ENCODE measurements at regions not wholly inside any gene's neighbourhood (a gene's known extent, or its start where the extent isn't known, plus 50 kb on each side); places are given as distances from the start of the nearest gene placed in this dataset.

- TF ChIP-seq RAD21 (IDR thresholded peaks at IDR 0.05; ENCODE audit: low read depth) (no peak), NFIC (IDR thresholded peaks at IDR 0.05) (no peak), CEBPB (IDR thresholded peaks at IDR 0.05) (no peak)
These were observed 707.5 kb upstream of the ACTRT1 start for GRCh38 chrX:128759745-128760144.

- no peak for TF ChIP-seq CREB1 (IDR thresholded peaks at IDR 0.05; ENCODE audit: low read depth)
- TF ChIP-seq USF1 (IDR thresholded peaks at IDR 0.05) = no peak
- TF ChIP-seq EGR1 (IDR thresholded peaks at IDR 0.05) = no peak
- no peak for TF ChIP-seq YY1 (IDR thresholded peaks at IDR 0.05; ENCODE audit: low read depth)
- no peak for TF ChIP-seq FOXM1 (IDR thresholded peaks at IDR 0.05; ENCODE audit: borderline replicate concordance, low read depth)
- TF ChIP-seq CEBPB (IDR thresholded peaks at IDR 0.05) = no peak
These were observed 707.0 kb upstream of the ACTRT1 start for GRCh38 chrX:128759177-128759576.

- no peak for TF ChIP-seq EGR1 (IDR thresholded peaks at IDR 0.05)
- TF ChIP-seq FOXM1 (IDR thresholded peaks at IDR 0.05; ENCODE audit: borderline replicate concordance, low read depth) = no peak
- TF ChIP-seq TCF12 (IDR thresholded peaks at IDR 0.05; ENCODE audit: low read depth) = no peak
- TF ChIP-seq ZBTB7A (IDR thresholded peaks at IDR 0.05; ENCODE audit: low read depth) = no peak
- TF ChIP-seq USF1 (IDR thresholded peaks at IDR 0.05) = no peak
- no peak for TF ChIP-seq REST (IDR thresholded peaks at IDR 0.05; ENCODE audit: low read depth)
- no peak for TF ChIP-seq NFIC (IDR thresholded peaks at IDR 0.05)
- TF ChIP-seq TAF1 (IDR thresholded peaks at IDR 0.05; ENCODE audit: low read depth) = no peak
- TF ChIP-seq EP300 (IDR thresholded peaks at IDR 0.05; ENCODE audit: borderline replicate concordance) = no peak
- TF ChIP-seq CEBPB (IDR thresholded peaks at IDR 0.05) = no peak
- no peak for TF ChIP-seq TEAD4 (IDR thresholded peaks at IDR 0.05)
- no peak for TF ChIP-seq YY1 (IDR thresholded peaks at IDR 0.05; ENCODE audit: low read depth)
- TF ChIP-seq, protein P1, sequence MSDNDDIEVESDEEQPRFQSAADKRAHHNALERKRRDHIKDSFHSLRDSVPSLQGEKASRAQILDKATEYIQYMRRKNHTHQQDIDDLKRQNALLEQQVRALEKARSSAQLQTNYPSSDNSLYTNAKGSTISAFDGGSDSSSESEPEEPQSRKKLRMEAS (IDR thresholded peaks at IDR 0.05) = no peak
- no peak for TF ChIP-seq RAD21 (IDR thresholded peaks at IDR 0.05; ENCODE audit: low read depth)
- no peak for TF ChIP-seq CREB1 (IDR thresholded peaks at IDR 0.05; ENCODE audit: low read depth)
These were observed 701.9 kb upstream of the ACTRT1 start for GRCh38 chrX:128754130-128754529.

- TF ChIP-seq, protein P1 (IDR thresholded peaks at IDR 0.05) = no peak
- TF ChIP-seq RAD21 (IDR thresholded peaks at IDR 0.05; ENCODE audit: low read depth) (no peak), FOXM1 (IDR thresholded peaks at IDR 0.05; ENCODE audit: borderline replicate concordance, low read depth) (no peak), TEAD4 (IDR thresholded peaks at IDR 0.05) (no peak), EP300 (IDR thresholded peaks at IDR 0.05; ENCODE audit: borderline replicate concordance) (no peak), CREB1 (IDR thresholded peaks at IDR 0.05; ENCODE audit: low read depth) (no peak), ZBTB7A (IDR thresholded peaks at IDR 0.05; ENCODE audit: low read depth) (no peak), EGR1 (IDR thresholded peaks at IDR 0.05) (no peak), TAF1 (IDR thresholded peaks at IDR 0.05; ENCODE audit: low read depth) (no peak), REST (IDR thresholded peaks at IDR 0.05; ENCODE audit: low read depth) (no peak)
These were observed 687.3 kb upstream of the ACTRT1 start for GRCh38 chrX:128739539-128739938.

DNA sequence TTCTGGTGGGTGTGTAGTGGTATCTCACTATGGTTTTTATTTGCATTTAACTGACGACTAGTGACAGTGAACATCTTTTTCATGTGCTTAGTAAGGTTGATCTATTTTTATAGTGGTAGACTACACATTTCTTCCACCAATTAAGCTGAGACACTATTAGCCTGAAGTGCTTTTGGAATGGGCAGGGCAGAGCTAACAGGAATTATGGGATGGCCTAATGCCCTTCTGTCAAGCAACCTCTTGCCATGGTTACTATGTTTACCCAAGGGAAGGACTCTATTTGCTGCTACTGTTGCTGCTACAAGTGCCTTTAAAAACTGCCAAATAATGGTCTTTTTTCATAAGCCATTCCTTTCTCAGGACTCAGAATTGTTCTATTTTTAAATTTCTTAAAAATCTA is 676.7 kb upstream of the ACTRT1 start:
- TF ChIP-seq TCF12 (IDR thresholded peaks at IDR 0.05; ENCODE audit: low read depth) (no peak), CREB1 (IDR thresholded peaks at IDR 0.05; ENCODE audit: low read depth) (no peak), USF1 (IDR thresholded peaks at IDR 0.05) (no peak), TAF1 (IDR thresholded peaks at IDR 0.05; ENCODE audit: low read depth) (no peak), REST (IDR thresholded peaks at IDR 0.05; ENCODE audit: low read depth) (no peak), TEAD4 (IDR thresholded peaks at IDR 0.05) (no peak), EGR1 (IDR thresholded peaks at IDR 0.05) (no peak), ZBTB7A (IDR thresholded peaks at IDR 0.05; ENCODE audit: low read depth) (no peak), FOXM1 (IDR thresholded peaks at IDR 0.05; ENCODE audit: borderline replicate concordance, low read depth) (no peak)
- TF ChIP-seq, protein P1 (IDR thresholded peaks at IDR 0.05) = no peak
